GM12874 (cell line): ENCODE measurements at regions not wholly inside any gene's neighbourhood (a gene's known extent, or its start where the extent isn't known, plus 50 kb on each side); places are given as distances from the start of the nearest gene placed in this dataset.

Source experiments
- TF ChIP-seq, protein P1 (sequence below): IDR thresholded peaks from 2 replicates; pipeline ENCODE4 v1.5.1; 2011; ENCODE audit warnings: low read depth, mild to moderate bottlenecking, control low read depth, low read length, moderate library complexity; ENCODE audit not compliant: insufficient read depth

DNA sequence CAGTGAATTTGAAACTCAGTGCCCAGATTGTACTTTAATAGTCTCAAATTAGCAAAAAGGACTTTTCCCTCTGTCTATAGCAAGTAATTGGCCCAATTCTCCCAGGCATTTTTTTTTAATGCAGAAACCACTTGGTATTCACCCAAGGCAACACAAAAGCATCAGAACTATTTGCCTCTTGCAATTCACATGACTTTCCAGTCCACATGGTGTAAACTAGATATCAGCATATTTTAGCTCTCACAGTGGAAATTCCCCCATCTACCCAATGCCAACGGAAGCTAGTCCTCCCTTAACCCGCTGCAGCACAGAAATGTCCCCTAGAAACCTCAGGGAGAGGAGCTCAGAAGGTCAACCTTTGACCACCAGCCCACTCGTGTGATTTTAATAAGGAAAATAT is 103.4 kb upstream of the CDYL start:
- TF ChIP-seq, protein P1, sequence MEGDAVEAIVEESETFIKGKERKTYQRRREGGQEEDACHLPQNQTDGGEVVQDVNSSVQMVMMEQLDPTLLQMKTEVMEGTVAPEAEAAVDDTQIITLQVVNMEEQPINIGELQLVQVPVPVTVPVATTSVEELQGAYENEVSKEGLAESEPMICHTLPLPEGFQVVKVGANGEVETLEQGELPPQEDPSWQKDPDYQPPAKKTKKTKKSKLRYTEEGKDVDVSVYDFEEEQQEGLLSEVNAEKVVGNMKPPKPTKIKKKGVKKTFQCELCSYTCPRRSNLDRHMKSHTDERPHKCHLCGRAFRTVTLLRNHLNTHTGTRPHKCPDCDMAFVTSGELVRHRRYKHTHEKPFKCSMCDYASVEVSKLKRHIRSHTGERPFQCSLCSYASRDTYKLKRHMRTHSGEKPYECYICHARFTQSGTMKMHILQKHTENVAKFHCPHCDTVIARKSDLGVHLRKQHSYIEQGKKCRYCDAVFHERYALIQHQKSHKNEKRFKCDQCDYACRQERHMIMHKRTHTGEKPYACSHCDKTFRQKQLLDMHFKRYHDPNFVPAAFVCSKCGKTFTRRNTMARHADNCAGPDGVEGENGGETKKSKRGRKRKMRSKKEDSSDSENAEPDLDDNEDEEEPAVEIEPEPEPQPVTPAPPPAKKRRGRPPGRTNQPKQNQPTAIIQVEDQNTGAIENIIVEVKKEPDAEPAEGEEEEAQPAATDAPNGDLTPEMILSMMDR = no peak

DNA sequence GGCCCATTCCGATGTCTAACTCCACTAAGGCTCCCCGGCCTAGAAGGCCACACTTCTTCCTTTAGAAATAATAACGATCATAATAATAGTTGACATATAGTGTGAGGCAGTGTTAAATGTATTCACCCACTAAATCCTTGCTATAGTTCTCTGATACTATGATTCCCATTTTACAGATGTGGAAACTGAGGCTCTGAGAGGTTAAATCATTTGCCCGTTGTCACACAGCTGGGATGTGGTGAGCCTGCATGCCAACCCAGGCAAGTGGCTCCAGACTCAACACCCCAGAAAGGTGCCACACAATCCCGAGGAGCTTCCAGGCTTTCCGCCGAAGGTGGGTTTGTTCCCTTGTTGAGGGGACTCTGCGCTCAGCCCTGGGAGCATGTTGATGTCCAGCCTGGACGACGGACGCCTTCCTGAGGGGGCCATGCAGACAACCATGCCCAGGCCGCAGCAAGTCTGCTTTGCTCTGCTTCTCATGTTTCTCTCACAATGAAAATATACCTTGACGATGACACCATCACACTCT is 104.6 kb upstream of the CDYL start:
- TF ChIP-seq, protein P1 = no peak

DNA sequence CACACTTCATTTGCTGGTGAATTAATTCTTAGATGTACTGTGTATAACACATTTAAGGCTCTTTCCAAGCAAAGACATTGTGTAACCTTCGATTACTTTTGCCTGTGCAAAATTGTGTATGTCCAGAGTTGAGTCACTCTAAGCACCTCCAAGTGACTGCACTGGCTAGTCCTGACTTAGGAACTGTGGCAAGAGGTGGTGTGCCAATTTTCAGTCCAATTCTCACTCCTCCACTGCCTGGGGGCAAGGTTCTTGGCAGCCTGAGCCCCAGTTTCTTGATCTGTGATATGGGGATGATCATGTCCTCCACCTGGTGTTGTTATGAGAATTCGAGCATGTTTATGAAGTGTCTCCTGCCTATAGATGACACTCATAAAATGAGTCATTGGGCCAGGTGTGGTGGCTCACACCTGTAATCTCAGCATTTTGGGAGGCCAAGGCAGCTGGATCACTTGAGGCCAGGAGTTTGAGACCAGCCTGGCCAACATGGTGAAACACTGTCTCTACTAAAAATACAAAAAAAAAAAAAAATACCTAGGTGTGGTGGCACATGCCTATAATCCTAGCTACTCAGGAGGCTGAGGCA is 105.3 kb upstream of the CDYL start:
- TF ChIP-seq, protein P1 = no peak

DNA sequence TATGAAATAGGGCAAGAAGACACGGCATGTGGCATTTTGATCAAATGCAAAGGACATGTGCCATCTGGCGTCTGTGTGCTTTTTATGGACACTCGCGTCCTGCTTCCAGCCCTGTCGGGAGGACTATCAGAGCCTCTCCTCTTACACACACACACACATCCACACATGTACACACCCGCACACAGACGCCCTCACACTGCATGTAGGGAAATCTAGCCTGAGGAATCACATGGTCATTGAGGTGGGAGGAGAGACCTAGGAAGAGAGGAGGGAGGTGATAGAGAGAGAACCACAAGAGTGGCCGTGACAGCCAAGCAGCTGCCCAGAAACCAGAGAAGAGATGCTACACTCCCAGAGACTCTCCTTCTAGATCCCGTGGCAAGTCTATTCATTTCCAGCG is 105.9 kb upstream of the CDYL start:
- TF ChIP-seq, protein P1 = no peak

DNA sequence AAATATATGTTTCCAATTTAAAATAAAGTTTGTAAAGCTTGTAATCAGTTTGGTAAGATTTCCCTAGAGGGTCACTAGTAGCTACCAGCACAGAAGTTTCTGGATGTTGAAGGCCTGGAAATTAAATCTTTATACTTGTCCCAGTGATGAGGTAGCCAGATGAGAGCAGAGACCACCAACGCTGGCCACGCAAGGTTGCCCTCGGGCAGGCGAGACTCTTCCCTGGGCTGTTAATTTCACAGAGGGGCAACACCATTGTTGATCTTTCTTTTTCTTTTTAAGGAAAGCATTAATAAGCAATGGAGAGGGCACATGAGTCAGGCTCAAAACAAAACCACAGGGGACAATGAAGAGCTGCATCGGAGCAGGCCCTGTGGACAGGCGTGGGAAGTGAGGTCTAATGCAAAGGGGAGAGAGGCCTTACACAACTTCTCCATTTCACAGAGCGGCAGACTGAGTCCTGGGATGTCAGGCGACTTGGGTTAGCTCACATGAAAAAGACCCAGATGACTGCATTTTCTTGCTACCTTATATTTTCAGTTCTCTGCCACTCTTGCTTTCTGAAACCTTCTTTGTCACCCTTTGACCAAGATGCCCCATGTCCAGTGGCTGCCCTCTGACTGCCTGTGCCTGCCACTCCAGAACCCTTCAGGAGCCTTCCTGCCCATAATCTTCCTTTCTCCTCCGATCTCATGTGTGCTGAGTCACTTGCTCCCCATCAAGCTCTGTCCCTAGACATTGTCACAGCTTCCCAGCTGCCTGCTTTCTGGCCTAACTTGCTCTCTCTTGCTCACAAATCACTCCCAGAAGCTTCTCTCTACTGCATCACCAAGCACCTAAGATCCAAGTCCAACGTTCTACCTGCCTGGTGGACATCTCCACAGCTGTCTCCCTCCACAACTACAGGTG is 107.7 kb upstream of the CDYL start:
- TF ChIP-seq, protein P1 = no peak

DNA sequence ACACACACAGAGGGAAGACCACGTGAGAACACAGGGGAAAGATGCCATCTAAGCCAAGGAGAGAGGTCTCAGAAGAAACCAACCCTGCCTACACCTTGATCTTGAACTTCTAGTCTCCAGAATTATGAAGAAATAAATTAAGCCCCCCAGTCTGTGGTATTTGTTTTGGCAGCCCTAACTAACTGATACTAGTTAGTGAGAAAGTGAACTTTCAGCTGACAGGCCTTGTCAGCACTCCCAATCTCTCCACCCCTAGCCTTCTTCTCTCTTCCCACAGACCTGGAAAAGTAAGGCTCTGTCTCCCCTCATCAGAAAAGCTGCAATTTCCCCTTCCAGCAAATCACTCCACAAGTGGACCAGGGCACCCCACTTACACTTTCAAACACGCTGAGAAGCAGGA is 108.6 kb upstream of the CDYL start:
- TF ChIP-seq, protein P1 = no peak

DNA sequence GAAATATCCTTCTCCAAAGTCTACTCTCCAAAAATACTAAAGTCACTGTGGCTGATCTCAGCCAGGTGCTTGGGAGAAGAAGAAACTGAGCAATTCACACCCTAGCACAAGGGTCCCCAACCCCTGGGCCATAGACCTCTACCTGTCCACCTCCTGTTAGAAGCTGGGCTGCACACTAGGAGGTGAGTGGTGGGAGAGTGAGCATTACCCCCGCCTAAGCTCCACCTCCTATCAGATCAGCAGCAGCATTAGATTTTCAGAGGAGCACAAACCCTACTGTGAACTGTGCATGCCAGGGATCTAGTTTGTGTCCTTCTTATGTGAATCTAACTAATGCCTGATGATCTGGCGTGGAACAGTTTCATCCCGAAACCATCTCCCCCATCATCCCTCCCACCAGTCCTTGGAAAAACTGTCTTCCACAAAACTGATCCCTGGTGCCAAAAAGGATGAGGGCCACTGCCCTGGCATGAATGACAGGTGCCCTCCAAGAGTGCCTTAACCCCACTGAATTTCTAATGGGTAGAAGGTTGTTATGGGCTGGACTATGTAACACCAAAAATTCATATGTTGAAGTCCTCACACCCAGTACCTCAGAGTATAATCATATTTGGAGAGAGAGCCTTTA is 109.2 kb upstream of the CDYL start:
- TF ChIP-seq, protein P1 = no peak
